K562 (cell line): ENCODE measurements at regions not wholly inside any gene's neighbourhood (a gene's known extent, or its start where the extent isn't known, plus 50 kb on each side); places are given as distances from the start of the nearest gene placed in this dataset.

ENCODE experiments used
- ASH1L ChIP-seq: fragments of 450-650 bp; IDR thresholded peaks from 2 replicates; pipeline ENCODE4 v1.6.1; 2018; ENCODE audit warnings: borderline replicate concordance, mild to moderate bottlenecking, low read depth; ENCODE audit not compliant: partially characterized antibody
- CSDE1 ChIP-seq, 2 experiments: fragments of 450-650 bp; IDR thresholded peaks; 2 replicates each; pipeline ENCODE4 v1.6.1; 2016; ENCODE audit warnings: mild to moderate bottlenecking in 1 of 2
- MAX ChIP-seq: sonication (generic); formaldehyde crosslinking; IDR thresholded peaks from 2 replicates; pipeline ENCODE4 v1.9.0; 2022; ENCODE audit warnings: mild to moderate bottlenecking, missing genetic modification reagents
- MITF ChIP-seq: IDR thresholded peaks from 2 replicates; pipeline ENCODE4 v1.6.1; 2014; ENCODE audit warnings: antibody characterized with exemption
- SP2 ChIP-seq: IDR thresholded peaks from 2 replicates; pipeline ENCODE4 v1.6.1; 2011; ENCODE audit warnings: mild to moderate bottlenecking, low read depth, low read length, moderate library complexity; ENCODE audit not compliant: poor library complexity, severe bottlenecking; ENCODE audit errors: extremely low read depth
- TAF15 ChIP-seq: fragments of 200-400 bp; formaldehyde crosslinking; IDR thresholded peaks from 2 replicates; pipeline ENCODE4 v1.6.1; 2017; ENCODE audit warnings: mild to moderate bottlenecking, low read depth, low read length, moderate library complexity
- TF ChIP-seq, protein P1 (sequence below): fragments of 450-650 bp; formaldehyde crosslinking; conservative IDR thresholded peaks from 2 replicates; pipeline ENCODE4 v1.4.0; 2022; ENCODE audit warnings: mild to moderate bottlenecking, missing genetic modification characterization
- TF ChIP-seq, protein P2 (sequence below): fragments of 450-650 bp; formaldehyde crosslinking; IDR thresholded peaks from 2 replicates; pipeline ENCODE4 v1.4.0; 2022; ENCODE audit warnings: mild to moderate bottlenecking, moderate library complexity

DNA sequence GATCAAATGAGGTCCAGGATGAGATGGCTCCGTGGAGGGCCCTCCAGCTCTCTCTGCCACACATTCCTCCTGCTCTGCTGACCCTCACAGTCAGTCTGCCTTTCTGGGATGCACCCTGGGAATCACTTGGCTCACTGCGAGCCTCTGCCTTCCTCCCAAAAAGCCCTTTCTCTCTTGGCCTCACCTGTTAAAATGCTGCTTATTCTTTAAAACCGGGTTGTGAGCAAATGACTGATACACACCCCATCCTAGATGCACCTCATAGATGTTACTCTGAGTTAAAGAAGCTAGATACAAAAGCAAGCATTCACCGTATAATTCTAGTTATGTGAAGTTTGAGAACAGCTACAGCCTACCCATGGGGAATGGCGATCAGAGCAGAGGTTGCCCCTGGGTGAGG is 167.7 kb upstream of the MYCN start (continued):
- TF ChIP-seq MITF = no peak
- TF ChIP-seq, protein P1, sequence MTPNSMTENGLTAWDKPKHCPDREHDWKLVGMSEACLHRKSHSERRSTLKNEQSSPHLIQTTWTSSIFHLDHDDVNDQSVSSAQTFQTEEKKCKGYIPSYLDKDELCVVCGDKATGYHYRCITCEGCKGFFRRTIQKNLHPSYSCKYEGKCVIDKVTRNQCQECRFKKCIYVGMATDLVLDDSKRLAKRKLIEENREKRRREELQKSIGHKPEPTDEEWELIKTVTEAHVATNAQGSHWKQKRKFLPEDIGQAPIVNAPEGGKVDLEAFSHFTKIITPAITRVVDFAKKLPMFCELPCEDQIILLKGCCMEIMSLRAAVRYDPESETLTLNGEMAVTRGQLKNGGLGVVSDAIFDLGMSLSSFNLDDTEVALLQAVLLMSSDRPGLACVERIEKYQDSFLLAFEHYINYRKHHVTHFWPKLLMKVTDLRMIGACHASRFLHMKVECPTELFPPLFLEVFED (CRISPR knock-in tag) = no peak
- no peak for TF ChIP-seq CSDE1 (IDR thresholded peaks at IDR 0.05)
- no peak for TF ChIP-seq ASH1L
- no peak for TF ChIP-seq TAF15
- TF ChIP-seq, protein P2, sequence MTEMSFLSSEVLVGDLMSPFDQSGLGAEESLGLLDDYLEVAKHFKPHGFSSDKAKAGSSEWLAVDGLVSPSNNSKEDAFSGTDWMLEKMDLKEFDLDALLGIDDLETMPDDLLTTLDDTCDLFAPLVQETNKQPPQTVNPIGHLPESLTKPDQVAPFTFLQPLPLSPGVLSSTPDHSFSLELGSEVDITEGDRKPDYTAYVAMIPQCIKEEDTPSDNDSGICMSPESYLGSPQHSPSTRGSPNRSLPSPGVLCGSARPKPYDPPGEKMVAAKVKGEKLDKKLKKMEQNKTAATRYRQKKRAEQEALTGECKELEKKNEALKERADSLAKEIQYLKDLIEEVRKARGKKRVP (CRISPR knock-in tag) = no peak
- TF ChIP-seq SP2 = no peak
- TF ChIP-seq MAX (CRISPR knock-in tag) = no peak
